ENCODE measurements at regions not wholly inside any gene's neighbourhood (a gene's known extent, or its start where the extent isn't known, plus 50 kb on each side); places are given as distances from the start of the nearest gene placed in this dataset.

- no peak for TF ChIP-seq POLR2A (IDR thresholded peaks at IDR 0.05; ENCODE audit: low read depth, low read length)
- TF ChIP-seq CTCF (IDR thresholded peaks at IDR 0.05; ENCODE audit: extremely low read depth in 1 of 2, insufficient read depth in 1 of 2, low read depth in 1 of 2, low read length in 2 of 2), result no peak
- TF ChIP-seq MYC (IDR thresholded peaks at IDR 0.05; ENCODE audit: low read depth, low read length), result no peak
- TF ChIP-seq POLR2AphosphoS5 (IDR thresholded peaks at IDR 0.05; ENCODE audit: insufficient read depth, low read depth, low read length), result no peak
- TF ChIP-seq EZH2 (IDR thresholded peaks at IDR 0.05; ENCODE audit: borderline replicate concordance, low read depth, low read length, severe bottlenecking), result no peak
- TF ChIP-seq, protein P1, sequence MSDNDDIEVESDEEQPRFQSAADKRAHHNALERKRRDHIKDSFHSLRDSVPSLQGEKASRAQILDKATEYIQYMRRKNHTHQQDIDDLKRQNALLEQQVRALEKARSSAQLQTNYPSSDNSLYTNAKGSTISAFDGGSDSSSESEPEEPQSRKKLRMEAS (IDR thresholded peaks at IDR 0.05; ENCODE audit: insufficient read depth, insufficient read length), result no peak
- no peak for TF ChIP-seq JUN (IDR thresholded peaks at IDR 0.05; ENCODE audit: borderline replicate concordance, insufficient read depth, insufficient read length, low read depth)
Measured at GRCh38 chr6:96742702-96743101, 94.6 kb downstream of the GPR63 start.

All from endothelial cell of umbilical vein (primary cell).